ENCODE measurements at regions not wholly inside any gene's neighbourhood (a gene's known extent, or its start where the extent isn't known, plus 50 kb on each side); places are given as distances from the start of the nearest gene placed in this dataset.

GRCh38 chr7:128168667-128169210 is 72.3 kb upstream of the LEP start:
- DNase-seq, result no peak

DNA sequence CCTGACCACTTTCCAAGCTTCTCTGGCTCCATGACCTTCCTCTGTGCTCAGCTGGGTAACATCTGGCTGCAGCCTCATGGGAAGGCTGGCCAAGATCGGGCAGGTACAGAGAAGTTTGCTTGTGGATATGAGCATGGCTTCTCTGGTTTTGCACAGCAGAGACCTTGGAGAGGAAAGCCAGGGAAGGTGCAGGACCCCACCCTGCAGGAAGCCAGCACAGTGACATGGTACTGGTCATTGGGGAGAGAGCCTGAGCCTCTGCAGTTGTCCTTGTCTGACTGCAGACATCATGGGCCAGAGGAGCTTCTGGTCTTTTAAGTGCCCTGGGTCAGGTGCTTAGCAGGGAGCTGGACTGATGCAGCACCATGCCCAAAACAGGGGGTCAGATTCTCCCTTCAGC is 70.6 kb upstream of the LEP start:
- no peak for DNase-seq

DNA sequence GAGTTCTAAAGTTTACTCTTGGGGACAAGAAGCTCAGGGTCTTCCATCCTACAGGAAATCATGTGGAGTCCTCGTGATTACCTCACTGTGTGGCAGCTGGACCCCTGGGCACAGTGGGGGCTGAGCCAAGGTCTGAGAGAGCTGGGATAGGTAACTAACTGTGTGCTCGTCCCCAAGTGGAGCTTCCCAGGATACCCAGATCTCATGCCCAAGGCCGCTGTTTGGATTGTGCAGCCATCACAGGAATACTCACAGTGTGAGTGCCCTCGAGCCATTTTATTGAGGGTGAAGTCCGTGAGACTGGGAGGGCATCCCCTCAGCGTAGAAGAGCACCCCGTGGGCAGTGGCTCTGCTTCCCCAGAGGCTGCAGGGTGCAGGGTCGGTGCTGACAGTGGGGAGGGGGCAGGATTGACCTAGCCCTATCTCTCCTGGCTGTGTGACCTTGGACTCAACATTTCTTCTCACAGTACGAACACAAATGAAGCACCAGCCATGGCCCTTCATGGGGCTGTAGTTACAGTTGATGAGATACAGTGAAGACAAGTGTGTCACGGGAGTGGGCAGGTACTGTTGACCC is 69.6 kb upstream of the LEP start:
- no peak for DNase-seq

- DNase-seq, result no peak
These were observed 68.9 kb upstream of the LEP start for GRCh38 chr7:128172151-128172550.

GRCh38 chr7:128172963-128173362 is 68.1 kb upstream of the LEP start:
- no peak for DNase-seq

- DNase-seq, result no peak
These were observed 66.7 kb upstream of the LEP start for GRCh38 chr7:128174386-128174785.

GRCh38 chr7:128176696-128177095 is 64.4 kb upstream of the LEP start:
- no peak for DNase-seq

- DNase-seq, result no peak
These were observed 63.1 kb upstream of the LEP start for GRCh38 chr7:128177768-128178550.

DNA sequence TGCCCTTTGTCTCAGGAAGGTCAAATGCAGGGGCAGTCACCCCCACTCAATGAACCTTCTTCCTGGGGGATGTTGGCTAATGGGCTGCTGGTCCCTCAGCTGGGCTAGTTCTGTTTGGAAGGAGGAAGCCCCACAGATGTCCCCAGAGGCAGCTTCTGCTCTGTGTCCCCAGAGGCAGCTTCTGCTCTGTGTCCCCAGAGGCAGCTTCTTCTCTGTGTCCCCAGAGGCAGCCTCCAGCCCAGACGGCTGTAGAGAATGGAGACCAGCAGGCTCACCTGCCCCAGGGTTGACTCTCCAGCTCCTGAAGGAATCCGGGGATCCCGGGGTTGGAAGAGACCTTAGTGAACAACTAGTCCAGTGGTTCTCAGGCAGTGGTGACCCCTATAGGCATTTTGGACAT is 62.5 kb upstream of the LEP start:
- no peak for DNase-seq

DNA sequence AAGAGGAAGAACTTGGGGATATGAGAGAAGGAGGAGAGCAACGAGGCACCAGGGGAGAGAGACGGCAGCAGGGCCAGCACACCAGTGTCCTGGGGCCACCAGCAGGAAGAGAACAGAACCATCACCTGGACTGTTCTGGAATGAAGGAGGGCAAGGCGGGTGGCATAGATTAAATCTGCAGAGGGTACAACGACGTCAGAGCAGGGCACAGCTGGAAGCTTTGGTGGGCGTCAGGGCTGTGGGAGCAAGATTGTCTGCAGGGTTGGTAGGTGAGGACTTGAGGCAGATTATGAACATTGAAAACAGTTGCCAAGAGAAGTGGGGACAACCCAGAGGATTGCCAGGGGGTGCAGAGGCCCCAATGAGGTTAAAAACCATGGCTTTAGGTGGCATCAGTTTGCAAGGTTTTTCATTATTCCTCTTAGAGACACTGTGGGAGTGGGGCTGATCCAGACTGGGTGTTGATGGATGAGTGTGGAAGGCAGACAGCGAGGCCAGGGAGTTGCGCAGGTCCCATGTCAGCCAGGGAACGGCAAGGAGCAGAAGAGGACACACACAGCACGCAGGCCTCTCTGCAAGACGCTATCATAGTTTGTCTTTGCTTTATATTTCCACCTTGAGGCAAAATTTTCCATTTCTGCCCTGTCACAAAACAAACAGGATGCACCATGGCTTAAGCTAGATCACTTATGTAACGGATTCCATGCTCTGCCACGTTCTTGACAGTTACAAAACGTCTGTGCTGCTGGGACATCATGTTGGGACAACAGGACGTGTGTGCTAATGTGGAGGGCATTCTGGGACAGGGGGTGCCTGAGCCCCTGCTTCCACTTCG is 52.5 kb upstream of the LEP start:
- DNase-seq, result no peak

GRCh38 chr7:128189231-128189930 is 51.7 kb upstream of the LEP start:
- no peak for DNase-seq

DNA sequence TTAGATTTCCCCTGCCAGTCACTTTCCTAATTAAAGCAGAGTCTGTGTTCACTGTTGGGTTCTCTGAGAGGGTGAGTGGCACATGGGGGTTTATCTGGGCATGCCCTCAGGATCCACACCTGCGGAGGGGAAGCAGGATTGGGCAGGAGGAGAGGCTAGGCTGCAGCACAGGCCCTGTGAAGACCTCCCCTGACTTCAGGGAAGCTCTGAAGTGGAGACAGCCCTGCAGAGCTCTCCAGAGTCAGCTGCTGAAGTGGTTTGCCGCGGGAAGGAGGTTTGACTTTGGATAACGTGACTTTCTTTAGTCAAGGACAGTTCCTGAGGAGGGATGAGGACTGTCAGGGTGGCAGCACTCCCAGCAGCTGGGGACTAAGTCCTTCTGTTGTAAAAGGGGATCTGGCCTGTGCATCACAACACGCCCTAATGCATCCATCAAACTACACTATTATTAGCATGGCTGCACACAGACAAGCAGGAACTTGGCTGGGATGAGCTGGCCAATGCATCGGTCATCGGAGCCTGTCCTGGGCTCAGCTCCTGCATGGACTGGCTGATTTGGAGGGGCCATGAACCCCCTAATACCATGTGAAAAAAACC is 50.9 kb upstream of the LEP start:
- DNase-seq, result no peak

GRCh38 chr7:128191136-128191844 is 49.8 kb upstream of the LEP start:
- no peak for DNase-seq
